Cardiac septum (tissue), 1 donor: ENCODE measurements at regions not wholly inside any gene's neighbourhood (a gene's known extent, or its start where the extent isn't known, plus 50 kb on each side); places are given as distances from the start of the nearest gene placed in this dataset.
"Not testable (repeated sequence)": the region's sequence is repeated elsewhere in the genome, so short reads cannot be mapped to it uniquely, and the experiment has no call there.

Experiments used
- DNase-seq: peaks from one replicate; pipeline ENCODE4 v3.0.0-alpha.2; 2020; ENCODE audit warnings: low spot score
- intact Hi-C: fragments of 100-400 bp; cut with DNase I; formaldehyde crosslinking; loops from one replicate; pipeline ENCODE4 v1.14.0; 2022
- donor health status: DM: no; HTN: no; CAD: no.

- intact Hi-C loops = no loop called here
- DNase-seq = no peak
Measured at GRCh38 chr7:142553216-142553615, 196.1 kb upstream of the PRSS1 start.

GRCh38 chr7:142548978-142549377, 200.3 kb upstream of the PRSS1 start:
- no peak for DNase-seq
- intact Hi-C loops = no loop called here

GRCh38 chr7:142546452-142546851, 202.8 kb upstream of the PRSS1 start:
- intact Hi-C loops = no loop called here
- no peak for DNase-seq

- DNase-seq = no peak
- intact Hi-C loops = no loop called here
Measured at GRCh38 chr7:142542942-142543341, 206.3 kb upstream of the PRSS1 start.

GRCh38 chr7:142542105-142542504, 207.2 kb upstream of the PRSS1 start:
- DNase-seq = no peak
- intact Hi-C loops = no loop called here

GRCh38 chr7:142540371-142540770, 208.9 kb upstream of the PRSS1 start:
- intact Hi-C loops = no loop called here
- DNase-seq = no peak

- intact Hi-C loops = no loop called here
- DNase-seq = no peak
Measured at GRCh38 chr7:142539901-142540300, 209.4 kb upstream of the PRSS1 start.

GRCh38 chr7:142537760-142538159, 211.5 kb upstream of the PRSS1 start:
- DNase-seq = no peak
- intact Hi-C loops = no loop called here

GRCh38 chr7:142535123-142535779, 214.0 kb upstream of the PRSS1 start:
- DNase-seq = no peak
- intact Hi-C loops = no loop called here

- intact Hi-C loops = no loop called here
Measured at GRCh38 chr7:142534726-142535122, 214.5 kb upstream of the PRSS1 start.

GRCh38 chr7:142533920-142534319, 215.4 kb upstream of the PRSS1 start:
- intact Hi-C loops = no loop called here
- DNase-seq = no peak

More at GRCh38 chr7:142534726-142535122, 214.5 kb upstream of the PRSS1 start:
- DNase-seq = no peak

GRCh38 chr7:142529591-142529990, 219.7 kb upstream of the PRSS1 start:
- intact Hi-C loops = no loop called here
- DNase-seq = no peak

GRCh38 chr7:142528608-142529408, 220.5 kb upstream of the PRSS1 start:
- intact Hi-C loops = no loop called here
- no peak for DNase-seq

GRCh38 chr7:142523821-142524460, 225.3 kb upstream of the PRSS1 start:
- no peak for DNase-seq
- intact Hi-C loops = no loop called here

- DNase-seq = no peak
- intact Hi-C loops = no loop called here
Measured at GRCh38 chr7:142522735-142523134, 226.5 kb upstream of the PRSS1 start.

GRCh38 chr7:142520885-142521284, 228.4 kb upstream of the PRSS1 start:
- DNase-seq, intact Hi-C loops: not testable (repeated sequence)

- intact Hi-C loops, DNase-seq: not testable (repeated sequence)
Measured at GRCh38 chr7:142520455-142520854, 228.8 kb upstream of the PRSS1 start.

GRCh38 chr7:142519079-142520078, 229.9 kb upstream of the PRSS1 start:
- DNase-seq = no peak

GRCh38 chr7:142516038-142516501, 233.2 kb upstream of the PRSS1 start:
- DNase-seq = no peak
- intact Hi-C loops = no loop called here

More at GRCh38 chr7:142519079-142520078, 229.9 kb upstream of the PRSS1 start:
- intact Hi-C loops = no loop called here
